HEK293 (cell line): ENCODE measurements at regions not wholly inside any gene's neighbourhood (a gene's known extent, or its start where the extent isn't known, plus 50 kb on each side); places are given as distances from the start of the nearest gene placed in this dataset.

Experiments
- ATF2 ChIP-seq: fragments of 450-650 bp; formaldehyde crosslinking; IDR thresholded peaks from 2 replicates; pipeline ENCODE4 v1.5.1; 2016; ENCODE audit warnings: missing biosample characterization, missing genetic modification characterization, low read depth
- HOXD13 ChIP-seq: sonication (generic); formaldehyde crosslinking; IDR thresholded peaks from 2 replicates; pipeline ENCODE4 v1.8.0; 2022; ENCODE audit warnings: missing genetic modification reagents, borderline replicate concordance
- KLF16 ChIP-seq: fragments of 450-650 bp; formaldehyde crosslinking; IDR thresholded peaks from 2 replicates; pipeline ENCODE4 v1.5.1; 2017; ENCODE audit warnings: missing biosample characterization, missing genetic modification characterization
- PRDM4 ChIP-seq: fragments of 450-650 bp; formaldehyde crosslinking; IDR thresholded peaks from 2 replicates; pipeline ENCODE4 v1.5.1; 2017; ENCODE audit warnings: missing biosample characterization, missing genetic modification characterization
- SP7 ChIP-seq: fragments of 450-650 bp; formaldehyde crosslinking; IDR thresholded peaks from 2 replicates; pipeline ENCODE4 v1.5.1; 2016; ENCODE audit warnings: missing biosample characterization, missing genetic modification characterization
- ZBTB10 ChIP-seq: fragments of 450-650 bp; formaldehyde crosslinking; IDR thresholded peaks from 2 replicates; pipeline ENCODE4 v1.5.1; 2016; ENCODE audit warnings: missing biosample characterization, missing genetic modification characterization
- ZNF121 ChIP-seq: fragments of 450-650 bp; formaldehyde crosslinking; IDR thresholded peaks from 2 replicates; pipeline ENCODE4 v1.5.1; 2016; ENCODE audit warnings: missing biosample characterization, missing genetic modification characterization
- ZNF148 ChIP-seq: fragments of 450-650 bp; formaldehyde crosslinking; IDR thresholded peaks from 2 replicates; pipeline ENCODE4 v1.5.0; 2017; ENCODE audit warnings: missing biosample characterization, missing genetic modification characterization, borderline replicate concordance
- ZNF16 ChIP-seq: fragments of 450-650 bp; formaldehyde crosslinking; IDR thresholded peaks from 2 replicates; pipeline ENCODE4 v1.5.1; 2016; ENCODE audit warnings: low read depth, missing biosample characterization, missing genetic modification characterization
- ZNF184 ChIP-seq: fragments of 450-650 bp; IDR thresholded peaks from 2 replicates; pipeline ENCODE4 v1.5.1; 2018; ENCODE audit warnings: missing biosample characterization, mild to moderate bottlenecking, missing genetic modification characterization
- ZNF19 ChIP-seq: fragments of 450-650 bp; formaldehyde crosslinking; IDR thresholded peaks from 2 replicates; pipeline ENCODE4; 2016; ENCODE audit warnings: missing biosample characterization, missing genetic modification characterization, low read depth
- ZNF26 ChIP-seq: fragments of 450-650 bp; formaldehyde crosslinking; IDR thresholded peaks from 2 replicates; pipeline ENCODE4 v1.5.1; 2016; ENCODE audit warnings: missing biosample characterization, missing genetic modification characterization
- ZNF266 ChIP-seq: fragments of 450-650 bp; formaldehyde crosslinking; IDR thresholded peaks from 2 replicates; pipeline ENCODE4 v1.5.1; 2016; ENCODE audit warnings: missing biosample characterization, missing genetic modification characterization, low read depth
- ZNF518A ChIP-seq: fragments of 450-650 bp; formaldehyde crosslinking; conservative IDR thresholded peaks from 2 replicates; pipeline ENCODE4 v1.5.1; 2016; ENCODE audit warnings: low read depth, missing biosample characterization, missing genetic modification characterization
- ZNF560 ChIP-seq: fragments of 450-650 bp; formaldehyde crosslinking; IDR thresholded peaks from 2 replicates; pipeline ENCODE4 v1.5.1; 2017; ENCODE audit warnings: missing biosample characterization, missing genetic modification characterization, borderline replicate concordance
- ZNF677 ChIP-seq: fragments of 450-650 bp; IDR thresholded peaks from 2 replicates; pipeline ENCODE4 v1.5.0; 2018; ENCODE audit warnings: missing biosample characterization, mild to moderate bottlenecking, missing genetic modification characterization, moderate library complexity
- ZNF707 ChIP-seq: fragments of 450-650 bp; formaldehyde crosslinking; IDR thresholded peaks from 2 replicates; pipeline ENCODE4 v1.5.1; 2016; ENCODE audit warnings: missing biosample characterization, missing genetic modification characterization
- ZNF843 ChIP-seq: fragments of 450-650 bp; formaldehyde crosslinking; IDR thresholded peaks from 2 replicates; pipeline ENCODE4 v1.5.1; 2016; ENCODE audit warnings: missing biosample characterization, missing genetic modification characterization

- TF ChIP-seq ZBTB10 (tag by site-specific recombination) (no peak), ZNF121 (0 out of 2 replicates have a peak, but pooled peaks have one; percentile 57), HOXD13 (CRISPR knock-in tag) (no peak), PRDM4 (peak; percentile 44; the same call in 1 of the 2 replicates), SP7 (tag by site-specific recombination) (peak; percentile 96), ZNF843 (tag by site-specific recombination) (peak; percentile 84), ZNF266 (tag by site-specific recombination) (no peak), ZNF677 (tag by site-specific recombination) (no peak), ZNF184 (tag by site-specific recombination) (no peak), KLF16 (tag by site-specific recombination) (no peak), ZNF518A (no peak), ZNF560 (tag by site-specific recombination) (no peak), ZNF707 (tag by site-specific recombination) (no peak), ZNF19 (no peak; the same call in 1 of the 2 replicates), ZNF16 (tag by site-specific recombination) (no peak), ATF2 (tag by site-specific recombination) (peak; percentile 61), ZNF148 (no peak), ZNF26 (no peak)
Observed at GRCh38 chr5:116378007-116378776, 196.4 kb downstream of the SEMA6A start (continued).
